Lung (tissue), 11 donors: ENCODE measurements at regions not wholly inside any gene's neighbourhood (a gene's known extent, or its start where the extent isn't known, plus 50 kb on each side); places are given as distances from the start of the nearest gene placed in this dataset.

ENCODE experiments used
- ATAC-seq: fragments of 200-7000 bp; cut with Tn5 transposase; one replicate; pipeline ENCODE4 v1.9.1; 2020; ENCODE audit warnings: moderate number of reproducible peaks; ENCODE audit not compliant: insufficient read depth, low FRiP score
- DNase-seq, 3 donors: peaks; one replicate each; pipeline ENCODE4 v3.0.0-alpha.2; 2013 to 2017
- H3K27ac ChIP-seq, 2 donors: one replicate each; pipeline ENCODE4 v1.5.1; 2013; ENCODE audit warnings: mild to moderate bottlenecking in 2 of 2, moderate library complexity in 2 of 2, control low read depth in 1 of 2, inconsistent platforms in 1 of 2, low read depth in 1 of 2, low read length in 1 of 2
- H3K27me3 ChIP-seq, 3 donors: one replicate each; pipeline ENCODE4 v1.5.1; 2013; ENCODE audit warnings: low read length in 2 of 3; ENCODE audit not compliant: control insufficient read depth in 3 of 3, insufficient read depth in 3 of 3
- H3K36me3 ChIP-seq, 4 donors: one replicate each; pipeline ENCODE4 v1.5.1; 2013; ENCODE audit warnings: low read length in 4 of 4, mild to moderate bottlenecking in 1 of 4, moderate library complexity in 1 of 4; ENCODE audit not compliant: control insufficient read depth in 4 of 4, insufficient read depth in 4 of 4
- H3K4me1 ChIP-seq, 5 donors: one replicate each; pipeline ENCODE4 v1.5.1; 2013; ENCODE audit warnings: low read length in 5 of 5, mild to moderate bottlenecking in 2 of 5, moderate library complexity in 1 of 5; ENCODE audit not compliant: control insufficient read depth in 5 of 5, insufficient read depth in 5 of 5
- H3K4me3 ChIP-seq: one replicate; pipeline ENCODE4 v1.5.1; 2013; ENCODE audit warnings: mild to moderate bottlenecking, control low read depth, moderate library complexity
- H3K9ac ChIP-seq, 2 donors: one replicate each; pipeline ENCODE4 v1.5.1; 2013; ENCODE audit warnings: low read length in 2 of 2, control low read depth in 1 of 2; ENCODE audit not compliant: insufficient read depth in 1 of 2
- H3K9me3 ChIP-seq, 4 donors: one replicate each; pipeline ENCODE4 v1.5.1; 2013; ENCODE audit warnings: low read length in 3 of 4, mild to moderate bottlenecking in 1 of 4, moderate library complexity in 1 of 4; ENCODE audit not compliant: control insufficient read depth in 4 of 4, insufficient read depth in 3 of 4
- WGBS, 2 donors: extraction: QIAGEN DNeasy Blood & Tissue Kit; methylation state at CpG; one replicate each; pipeline ENCODE4 v1.1.7; 2013; 5-methylcytosine and 5-hydroxymethylcytosine counted together
- TF ChIP-seq, protein P1 (sequence below): IDR thresholded peaks from 2 replicates; pipeline ENCODE4 v1.5.1; 2012; ENCODE audit warnings: mild to moderate bottlenecking; ENCODE audit errors: control extremely low read depth, extremely low read depth
- donor health status: control.
- donor health status: control.
- donor health status: Bipolar disorder and iron deficiency.
- donor health status: healthy.
- donor health status: DM: yes; HTN: yes; CAD: no.

DNA sequence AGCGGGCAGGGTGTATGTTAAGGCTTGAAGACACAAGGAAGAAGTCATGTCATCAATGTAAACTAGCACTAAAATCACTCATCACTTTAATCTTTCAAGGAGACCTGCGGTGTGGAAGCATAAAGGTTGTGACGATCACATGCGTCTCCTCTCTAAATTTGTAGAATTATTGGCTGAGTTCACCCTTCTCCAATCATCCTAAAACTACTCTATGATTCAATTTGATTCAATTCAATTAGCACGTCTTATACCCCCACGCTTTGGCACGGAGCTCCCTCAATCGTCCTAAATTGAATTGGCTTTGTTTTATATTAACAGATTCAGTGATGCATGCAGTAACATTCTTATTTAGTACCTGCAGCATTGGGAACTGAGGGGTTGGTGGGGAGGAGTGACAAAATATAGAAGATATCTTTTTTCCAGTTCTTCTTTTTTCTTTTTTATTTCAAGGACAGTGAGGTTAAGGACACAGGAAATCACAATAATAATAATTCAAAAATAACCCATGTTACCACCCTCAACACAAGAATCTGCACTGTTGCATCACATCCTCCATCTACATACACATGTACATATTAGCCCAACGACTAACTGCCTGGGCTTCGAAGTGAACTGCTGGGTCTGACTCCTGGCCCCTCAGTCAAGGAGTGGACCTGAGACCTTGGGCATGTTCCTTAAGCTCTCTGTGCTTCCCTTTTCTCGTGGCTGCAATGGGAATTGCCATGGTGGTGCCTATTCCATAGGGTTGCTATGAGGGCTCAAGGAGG lies 86.5 kb downstream of the LSM5 start:
- DNase-seq = no peak
- TF ChIP-seq, protein P1, sequence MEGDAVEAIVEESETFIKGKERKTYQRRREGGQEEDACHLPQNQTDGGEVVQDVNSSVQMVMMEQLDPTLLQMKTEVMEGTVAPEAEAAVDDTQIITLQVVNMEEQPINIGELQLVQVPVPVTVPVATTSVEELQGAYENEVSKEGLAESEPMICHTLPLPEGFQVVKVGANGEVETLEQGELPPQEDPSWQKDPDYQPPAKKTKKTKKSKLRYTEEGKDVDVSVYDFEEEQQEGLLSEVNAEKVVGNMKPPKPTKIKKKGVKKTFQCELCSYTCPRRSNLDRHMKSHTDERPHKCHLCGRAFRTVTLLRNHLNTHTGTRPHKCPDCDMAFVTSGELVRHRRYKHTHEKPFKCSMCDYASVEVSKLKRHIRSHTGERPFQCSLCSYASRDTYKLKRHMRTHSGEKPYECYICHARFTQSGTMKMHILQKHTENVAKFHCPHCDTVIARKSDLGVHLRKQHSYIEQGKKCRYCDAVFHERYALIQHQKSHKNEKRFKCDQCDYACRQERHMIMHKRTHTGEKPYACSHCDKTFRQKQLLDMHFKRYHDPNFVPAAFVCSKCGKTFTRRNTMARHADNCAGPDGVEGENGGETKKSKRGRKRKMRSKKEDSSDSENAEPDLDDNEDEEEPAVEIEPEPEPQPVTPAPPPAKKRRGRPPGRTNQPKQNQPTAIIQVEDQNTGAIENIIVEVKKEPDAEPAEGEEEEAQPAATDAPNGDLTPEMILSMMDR = no peak
- Histone ChIP-seq H3K4me1 (no peaks in the 10 kb centered on the region), H3K4me3 (no peak overlapping the region), H3K9me3 (no peaks in the 10 kb centered on the region), H3K27ac (no peak overlapping the region), H3K36me3 (no peaks in the 10 kb centered on the region), H3K9ac (no peak overlapping the region), H3K27me3 (no peaks in the 10 kb centered on the region)
- ATAC-seq = no peak
- WGBS, 2 donors = 83 to 87% methylated on average over 11 of the region's 11 CpGs

DNA sequence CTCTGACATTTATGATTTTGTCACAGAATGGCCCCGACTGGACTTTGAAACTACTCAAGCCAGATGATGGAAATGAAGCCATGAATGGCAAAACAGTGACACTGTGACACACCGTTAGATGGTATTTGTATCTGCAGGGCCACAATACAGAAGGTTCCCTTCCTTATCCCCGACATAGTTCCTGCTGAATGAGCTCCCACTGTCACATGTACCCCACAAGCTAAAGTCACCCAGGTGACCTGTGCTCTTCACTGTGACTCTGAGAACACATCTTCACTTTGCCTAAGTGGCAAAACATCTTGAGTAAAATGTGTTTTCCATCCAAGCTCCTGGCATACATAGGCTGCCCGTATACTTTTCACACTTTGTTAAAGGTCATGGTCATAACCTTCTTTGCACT lies 89.5 kb downstream of the LSM5 start:
- Histone ChIP-seq H3K36me3 (no peaks in the 10 kb centered on the region), H3K4me3 (no peak overlapping the region), H3K27ac (no peak overlapping the region), H3K27me3 (no peaks in the 10 kb centered on the region), H3K9me3 (no peaks in the 10 kb centered on the region), H3K4me1 (no peaks in the 10 kb centered on the region), H3K9ac (no peak overlapping the region)
- 75 to 85% methylated on average over 4 of the region's 4 CpGs for WGBS, 2 donors
- DNase-seq (no peak), ATAC-seq (no peak)
- TF ChIP-seq, protein P1 = no peak

DNA sequence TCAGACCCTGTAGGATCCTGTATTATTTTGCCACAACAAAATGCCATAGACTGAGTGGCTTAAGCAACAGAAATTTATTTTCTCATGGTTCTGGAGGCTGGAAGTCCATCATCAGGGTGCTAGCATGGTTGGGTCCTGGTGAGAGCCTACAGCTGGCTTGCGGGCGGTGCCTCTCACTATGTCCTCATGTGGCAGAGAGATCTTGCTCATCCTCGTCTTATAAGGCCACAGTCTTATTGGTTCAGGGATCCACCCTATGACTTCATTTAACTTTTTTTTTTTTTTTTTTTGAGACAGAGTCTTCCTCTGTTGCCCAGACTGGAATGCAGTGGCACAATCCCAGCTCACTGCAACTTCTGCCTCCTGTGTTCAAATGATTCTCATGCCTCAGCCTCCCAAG lies 90.9 kb downstream of the LSM5 start:
- TF ChIP-seq, protein P1 = no peak
- ATAC-seq (no peak), DNase-seq (no peak)
- Histone ChIP-seq H3K27ac (no peak overlapping the region), H3K4me3 (no peak overlapping the region), H3K4me1 (no peaks in the 10 kb centered on the region), H3K9me3 (no peaks in the 10 kb centered on the region), H3K36me3 (no peaks in the 10 kb centered on the region), H3K27me3 (no peaks in the 10 kb centered on the region), H3K9ac (no peak overlapping the region)
- 65 to 72% methylated on average over 3 of the region's 3 CpGs for WGBS, 2 donors

DNA sequence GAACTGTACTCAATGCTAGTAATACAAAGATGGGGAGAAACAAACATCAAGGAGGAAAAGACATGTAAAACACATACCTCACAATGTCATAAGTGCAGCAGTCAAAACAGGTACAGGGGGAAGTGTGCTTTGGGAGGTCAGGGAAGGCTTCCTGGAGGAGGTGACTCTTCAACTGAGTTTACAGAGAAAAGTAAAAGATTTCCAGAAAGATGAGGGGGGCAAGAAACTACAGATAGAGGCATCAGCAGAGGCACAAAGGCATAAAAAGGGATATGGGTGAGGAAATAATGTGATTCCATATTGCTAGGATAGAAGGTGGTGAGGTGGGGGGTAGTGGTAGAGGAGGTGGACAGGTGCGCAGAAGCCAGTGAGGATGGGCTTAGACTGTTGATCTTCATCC lies 95.0 kb downstream of the LSM5 start:
- WGBS, 2 donors = 88 to 95% methylated on average over 1 of the region's 1 CpG
- Histone ChIP-seq H3K4me1 (no peaks in the 10 kb centered on the region), H3K9me3 (no peaks in the 10 kb centered on the region), H3K9ac (no peak overlapping the region), H3K36me3 (no peaks in the 10 kb centered on the region), H3K27me3 (no peaks in the 10 kb centered on the region), H3K27ac (no peak overlapping the region), H3K4me3 (no peak overlapping the region)
- DNase-seq (no peak), ATAC-seq (no peak)
- TF ChIP-seq, protein P1 = no peak
